GF-D8 (cell line): ENCODE measurements at regions not wholly inside any gene's neighbourhood (a gene's known extent, or its start where the extent isn't known, plus 50 kb on each side); places are given as distances from the start of the nearest gene placed in this dataset.

Experiments
- DNase-seq: peaks from one replicate; lab custom pipeline; 2025; lab: John Stamatoyannopoulos, UW

- DNase-seq: no peak
Observed at GRCh38 chr18:75660932-75661331, 233.4 kb upstream of the SMIM21 start.

DNA sequence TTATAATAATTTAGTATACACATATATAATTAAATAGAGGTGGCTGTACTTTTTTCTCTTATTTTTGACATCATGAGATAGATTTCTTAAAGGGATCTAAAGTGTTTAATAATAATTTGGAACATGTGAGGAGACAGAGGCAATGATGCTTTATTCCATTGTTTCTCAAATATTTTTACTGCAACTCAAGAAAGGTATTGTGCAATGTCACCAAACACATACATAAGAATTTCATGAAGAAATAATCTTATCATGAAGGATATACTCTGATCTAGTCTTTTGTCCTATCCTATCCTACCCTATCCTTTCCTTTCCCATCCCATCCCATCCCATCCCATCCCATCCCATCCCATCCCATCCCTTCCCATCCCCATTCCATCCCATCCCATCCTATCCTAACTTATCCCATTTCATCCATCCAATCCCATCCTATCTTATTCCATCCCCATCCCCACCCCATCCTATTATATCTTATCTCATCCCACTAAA is 232.1 kb upstream of the SMIM21 start:
- peak; percentile 8 for DNase-seq

GRCh38 chr18:75658330-75658729 is 230.8 kb upstream of the SMIM21 start:
- peak; percentile 80 for DNase-seq

DNA sequence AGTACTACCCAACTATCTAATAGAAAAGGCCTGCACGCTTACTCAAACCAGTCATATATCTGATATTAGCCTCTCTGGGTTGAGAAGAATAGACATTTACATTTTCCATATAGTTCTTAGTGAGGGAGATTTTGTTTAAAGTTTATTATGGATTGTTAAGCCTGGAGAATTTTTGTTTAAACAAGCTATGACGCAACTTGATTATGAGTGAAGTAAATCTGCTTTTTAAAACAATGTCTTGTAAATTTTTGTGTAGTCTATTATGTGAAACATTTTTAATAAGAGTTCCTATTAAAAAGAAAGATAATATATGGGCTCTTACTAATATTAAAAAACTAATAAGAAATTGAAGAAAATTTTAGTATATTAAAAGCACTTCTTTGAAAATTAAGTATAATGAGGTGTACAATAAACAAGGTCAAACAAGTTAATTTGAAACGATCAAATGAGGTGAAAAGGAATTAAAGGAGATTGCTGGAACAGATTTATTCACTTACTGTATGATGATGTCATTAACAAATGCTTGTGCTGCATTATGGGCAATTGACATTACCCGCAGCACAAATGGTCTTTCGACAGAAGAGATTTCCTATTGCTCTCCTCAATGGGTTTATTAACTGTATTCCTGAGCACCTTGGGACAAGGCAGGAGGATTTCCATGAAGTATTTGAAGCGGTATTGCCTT is 229.2 kb upstream of the SMIM21 start:
- DNase-seq: no peak

DNA sequence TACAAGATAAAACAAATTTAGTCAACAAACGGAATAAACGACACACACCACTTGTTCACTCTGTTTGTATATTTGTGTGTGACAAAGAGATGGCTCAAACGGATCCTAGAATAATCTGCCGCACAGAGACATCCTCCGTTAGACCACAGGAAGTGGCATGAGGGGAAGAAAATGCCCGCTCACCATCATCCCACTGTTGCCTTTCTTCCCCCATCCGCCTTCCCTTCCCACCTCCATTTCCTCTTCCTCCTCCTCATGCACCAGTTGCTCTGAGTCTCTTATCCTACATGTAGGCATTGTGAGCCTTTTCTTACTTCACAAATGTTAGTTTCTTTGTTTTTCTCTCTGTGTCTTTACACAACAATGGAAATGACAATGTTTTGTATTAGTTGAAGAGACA is 228.5 kb upstream of the SMIM21 start:
- peak; percentile 84 for DNase-seq

DNA sequence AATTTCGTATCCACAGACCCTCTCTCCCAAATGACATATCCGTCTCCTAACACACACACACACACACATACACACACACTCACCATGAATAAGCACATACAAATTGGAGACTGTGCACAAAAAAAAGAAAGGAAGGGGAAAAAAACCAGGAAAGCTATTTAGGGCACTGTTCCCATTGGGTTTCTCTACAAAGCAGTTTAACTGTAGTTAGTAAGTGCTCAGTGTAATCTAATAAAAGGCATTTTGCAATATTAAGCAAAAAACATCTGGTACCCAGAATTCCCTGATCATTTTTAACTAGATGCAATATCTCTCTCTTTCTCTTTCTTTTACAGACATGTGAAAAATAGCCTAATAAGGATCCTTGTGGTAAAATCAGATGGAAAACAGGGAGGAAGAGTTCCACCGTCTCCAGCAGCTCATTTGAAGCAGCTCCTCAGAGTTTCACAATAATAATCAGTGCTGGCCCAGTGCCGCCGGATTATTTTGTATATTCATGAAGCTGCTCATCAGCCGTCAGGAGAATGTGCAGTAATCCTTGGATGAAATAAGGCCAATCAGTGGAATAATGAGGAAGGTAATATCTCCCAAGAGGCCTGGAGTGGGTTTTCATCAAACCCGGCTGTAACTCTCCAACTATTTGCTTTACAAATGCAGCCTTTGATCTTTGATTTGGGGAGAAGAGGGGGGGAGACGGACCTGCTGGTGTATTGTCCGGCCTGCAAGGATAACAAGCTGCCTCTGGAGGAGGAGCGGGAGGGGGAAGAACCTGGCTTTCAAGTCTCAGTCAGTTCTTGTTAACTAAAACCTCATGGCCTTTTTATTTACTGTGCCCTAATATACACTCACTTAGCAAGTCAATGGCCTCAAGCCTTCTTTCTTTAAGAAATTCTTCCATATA is 227.6 kb upstream of the SMIM21 start:
- no peak for DNase-seq

DNA sequence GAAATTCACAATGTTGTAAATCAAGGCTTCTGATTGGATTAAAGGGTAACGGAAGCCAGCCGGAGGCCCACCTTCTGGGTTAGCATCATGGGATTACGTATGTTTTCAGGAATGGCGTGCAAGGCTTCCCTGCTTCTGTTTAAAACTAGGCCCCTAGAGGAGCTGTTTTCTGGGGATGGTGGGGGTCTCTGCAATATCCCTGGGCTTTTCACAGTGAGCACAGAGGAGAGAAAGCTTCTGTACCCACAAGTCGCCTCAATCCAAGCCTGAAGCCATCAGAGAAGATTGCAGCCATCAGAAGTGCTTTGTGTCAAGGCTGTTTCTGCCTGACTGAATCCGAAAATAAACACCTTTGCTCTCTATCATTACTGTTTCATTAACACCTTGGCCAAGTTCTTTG is 226.9 kb upstream of the SMIM21 start:
- no peak for DNase-seq

DNA sequence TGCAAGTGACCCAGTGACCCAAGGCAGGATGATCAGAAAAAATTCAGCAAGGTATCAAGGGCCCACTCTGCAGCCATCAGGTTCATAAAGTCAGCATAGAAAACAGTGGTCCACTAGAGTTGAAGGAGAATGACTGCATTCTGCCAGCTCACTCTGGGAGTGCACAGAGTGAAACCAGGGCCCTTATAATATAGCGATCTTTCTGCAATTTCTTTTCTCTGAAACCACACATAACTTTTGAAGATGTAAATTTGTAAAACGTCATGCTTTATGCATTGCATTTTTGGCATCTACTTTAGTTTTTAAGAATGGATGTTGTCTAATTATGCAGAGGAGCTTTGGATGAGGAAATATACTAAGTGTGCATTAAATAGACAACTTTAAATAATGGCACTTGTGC is 225.0 kb upstream of the SMIM21 start:
- no peak for DNase-seq

DNA sequence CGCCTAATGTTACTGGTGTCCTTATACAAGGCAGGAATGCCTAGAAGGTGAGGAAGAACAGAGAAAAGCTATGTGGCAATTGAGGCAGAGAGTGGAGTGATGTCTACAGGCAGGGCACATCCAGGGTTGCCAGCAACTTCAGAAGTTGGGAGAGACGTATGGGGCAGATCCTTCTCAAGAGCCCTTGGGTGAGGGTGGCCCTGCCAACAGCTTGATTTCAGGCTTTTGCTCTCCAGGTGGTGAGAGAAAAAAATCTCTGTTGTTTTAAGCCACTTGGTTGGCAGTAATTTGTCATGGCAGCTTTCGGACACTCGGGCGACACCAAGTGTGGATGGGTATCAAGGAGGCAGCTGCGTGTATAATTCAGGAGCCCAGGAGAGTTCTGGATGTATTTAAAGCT is 217.4 kb upstream of the SMIM21 start:
- no peak for DNase-seq

GRCh38 chr18:75643083-75643482 is 215.6 kb upstream of the SMIM21 start:
- DNase-seq: no peak

GRCh38 chr18:75639472-75639831 is 211.9 kb upstream of the SMIM21 start:
- no peak for DNase-seq

GRCh38 chr18:75638776-75639471 is 211.4 kb upstream of the SMIM21 start:
- DNase-seq: no peak

GRCh38 chr18:75638223-75638775 is 210.8 kb upstream of the SMIM21 start:
- DNase-seq: no peak

GRCh38 chr18:75635096-75635495 is 207.6 kb upstream of the SMIM21 start:
- DNase-seq: no peak

- no peak for DNase-seq
Observed at GRCh38 chr18:75625966-75626365, 198.5 kb upstream of the SMIM21 start.

GRCh38 chr18:75624869-75625268 is 197.4 kb upstream of the SMIM21 start:
- no peak for DNase-seq

- DNase-seq: no peak
Observed at GRCh38 chr18:75621818-75622217, 194.3 kb upstream of the SMIM21 start.

DNA sequence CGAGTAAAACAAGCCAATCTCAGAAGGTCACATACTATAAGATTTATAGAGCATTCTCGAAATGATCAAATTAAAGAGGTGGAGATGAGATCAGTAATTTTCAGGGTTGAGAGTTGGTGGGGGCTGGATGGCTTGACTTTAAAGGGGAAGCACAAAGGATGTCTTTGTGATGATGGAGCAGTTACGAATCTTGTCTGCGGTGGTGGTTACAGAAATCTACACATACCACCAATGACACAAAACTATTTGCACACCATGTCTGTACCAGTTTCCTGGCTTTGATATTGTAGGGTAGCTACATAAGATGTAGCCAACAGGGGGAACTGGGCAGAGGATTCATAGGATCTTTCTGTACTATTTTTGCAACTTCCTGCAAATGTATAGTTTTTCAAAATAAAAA is 190.6 kb upstream of the SMIM21 start:
- no peak for DNase-seq

DNA sequence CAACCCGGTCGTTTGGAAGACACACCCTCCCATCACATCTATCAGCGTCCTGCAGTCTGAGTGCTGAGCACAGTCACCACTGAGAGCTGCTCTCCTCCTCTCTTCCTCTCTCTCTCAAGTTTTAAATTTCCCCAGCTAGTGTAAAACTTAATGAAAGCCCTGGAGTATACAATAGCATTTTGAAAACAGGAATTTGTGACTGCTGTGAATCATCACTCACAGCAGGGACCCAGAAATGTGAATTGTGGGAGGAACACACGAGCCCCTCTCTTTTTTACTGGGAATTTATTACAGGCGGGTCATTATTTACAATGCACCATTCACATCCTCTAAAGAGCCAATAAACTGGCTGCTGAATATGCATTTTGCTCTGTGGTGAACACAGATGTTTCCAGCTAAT is 185.0 kb upstream of the SMIM21 start:
- no peak for DNase-seq

DNA sequence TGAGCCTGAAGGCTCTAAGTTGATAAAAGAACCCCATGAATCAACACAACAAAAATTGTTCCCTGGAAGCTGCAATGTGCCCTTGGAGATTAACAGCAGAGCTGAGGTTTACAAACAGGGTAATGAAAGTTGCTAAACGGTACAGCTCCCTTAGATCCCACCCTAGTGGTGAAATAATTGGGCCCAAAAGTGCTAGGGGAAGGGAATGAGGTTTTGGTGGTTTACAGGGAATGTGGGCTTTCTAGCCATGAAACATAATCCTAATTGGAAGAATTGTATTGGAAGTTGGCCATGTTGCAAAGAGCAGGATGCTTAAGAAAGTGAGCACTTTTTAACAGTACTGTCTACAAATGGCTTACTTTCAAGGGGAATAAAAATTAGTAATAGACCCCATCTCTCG is 180.2 kb upstream of the SMIM21 start:
- no peak for DNase-seq

DNA sequence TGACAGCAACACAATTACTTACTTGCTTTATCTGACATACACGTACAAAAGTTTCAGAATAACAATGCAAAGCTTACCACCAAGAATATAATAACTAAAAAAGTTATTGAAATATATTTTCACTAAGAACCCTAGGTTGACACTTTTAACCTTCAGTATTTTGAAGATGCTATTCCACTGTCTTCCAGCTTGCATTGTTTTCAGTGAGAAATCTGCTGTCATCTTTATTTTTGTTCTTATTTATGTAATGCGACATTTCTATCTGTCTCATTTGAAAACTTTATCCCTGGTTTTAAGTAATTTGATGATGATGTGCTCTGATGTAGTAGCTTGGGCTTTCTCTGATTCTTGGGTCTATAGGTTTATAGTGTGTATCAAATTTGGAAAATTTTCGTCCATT is 165.0 kb upstream of the SMIM21 start:
- peak; percentile 3 for DNase-seq

- DNase-seq: no peak
Observed at GRCh38 chr18:75588412-75588811, 160.9 kb upstream of the SMIM21 start.
